ENCODE measurements at regions not wholly inside any gene's neighbourhood (a gene's known extent, or its start where the extent isn't known, plus 50 kb on each side); places are given as distances from the start of the nearest gene placed in this dataset.
"Not testable (repeated sequence)": the region's sequence is repeated elsewhere in the genome, so short reads cannot be mapped to it uniquely, and the experiment has no call there.

GRCh38 chr4:177191991-177192390 lies 117.7 kb upstream of the NEIL3 start:
- BruUV-seq (replicated peaks), result no TSS peak
- H3K36me3 ChIP-seq (ENCODE audit: control insufficient read depth, insufficient read depth, low read length), result no peaks in the 10 kb centered on the region
- POLR2A ChIA-PET, result no interaction called here
- no peaks in the 10 kb centered on the region for H3K36me3 Mint-ChIP-seq (ENCODE audit: insufficient read depth, unreplicated experiment)
- no peaks in the 10 kb centered on the region; the same call in 1 of the 2 replicates for H3K9me3 ChIP-seq
- CTCF ChIA-PET, result no interaction called here
- no peaks in the 10 kb centered on the region for H3K27me3 ChIP-seq (replicated peaks; ENCODE audit: control insufficient read depth, insufficient read depth, low read length)
- no peak overlapping the region for H3K27ac Mint-ChIP-seq (ENCODE audit: unreplicated experiment)
- no peak overlapping the region for H3K4me3 Mint-ChIP-seq (ENCODE audit: unreplicated experiment)
- intact Hi-C loops (cut with micrococcal nuclease; ENCODE audit: unreplicated experiment), result no loop called here
- H3K9me3 Mint-ChIP-seq (ENCODE audit: unreplicated experiment), result peaks cover 5% of the 10 kb centered on the region
- H3K4me1 ChIP-seq, result no peaks in the 10 kb centered on the region
- no peak for DNase-seq
- H3K4me3 ChIP-seq (ENCODE audit: low read depth, low read length), result no peak overlapping the region
- no peaks in the 10 kb centered on the region for H3K27me3 Mint-ChIP-seq (ENCODE audit: insufficient read depth, unreplicated experiment)
- TF ChIP-seq, protein P1, sequence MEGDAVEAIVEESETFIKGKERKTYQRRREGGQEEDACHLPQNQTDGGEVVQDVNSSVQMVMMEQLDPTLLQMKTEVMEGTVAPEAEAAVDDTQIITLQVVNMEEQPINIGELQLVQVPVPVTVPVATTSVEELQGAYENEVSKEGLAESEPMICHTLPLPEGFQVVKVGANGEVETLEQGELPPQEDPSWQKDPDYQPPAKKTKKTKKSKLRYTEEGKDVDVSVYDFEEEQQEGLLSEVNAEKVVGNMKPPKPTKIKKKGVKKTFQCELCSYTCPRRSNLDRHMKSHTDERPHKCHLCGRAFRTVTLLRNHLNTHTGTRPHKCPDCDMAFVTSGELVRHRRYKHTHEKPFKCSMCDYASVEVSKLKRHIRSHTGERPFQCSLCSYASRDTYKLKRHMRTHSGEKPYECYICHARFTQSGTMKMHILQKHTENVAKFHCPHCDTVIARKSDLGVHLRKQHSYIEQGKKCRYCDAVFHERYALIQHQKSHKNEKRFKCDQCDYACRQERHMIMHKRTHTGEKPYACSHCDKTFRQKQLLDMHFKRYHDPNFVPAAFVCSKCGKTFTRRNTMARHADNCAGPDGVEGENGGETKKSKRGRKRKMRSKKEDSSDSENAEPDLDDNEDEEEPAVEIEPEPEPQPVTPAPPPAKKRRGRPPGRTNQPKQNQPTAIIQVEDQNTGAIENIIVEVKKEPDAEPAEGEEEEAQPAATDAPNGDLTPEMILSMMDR (IDR thresholded peaks at IDR 0.05; ENCODE audit: insufficient read depth in 1 of 2, low read depth in 1 of 2, low read length in 1 of 2, severe bottlenecking in 1 of 2, unreplicated experiment in 1 of 2), result no peak
- H3K4me1 Mint-ChIP-seq (ENCODE audit: low read depth, unreplicated experiment), result no peaks in the 10 kb centered on the region

GRCh38 chr4:177193024-177193715 lies 116.5 kb upstream of the NEIL3 start:
- H3K4me3 Mint-ChIP-seq (ENCODE audit: unreplicated experiment); CTCF ChIA-PET; H3K4me1 Mint-ChIP-seq (ENCODE audit: low read depth, unreplicated experiment); POLR2A ChIA-PET; H3K27me3 Mint-ChIP-seq (ENCODE audit: insufficient read depth, unreplicated experiment); H3K36me3 ChIP-seq (ENCODE audit: control insufficient read depth, insufficient read depth, low read length); H3K36me3 Mint-ChIP-seq (ENCODE audit: insufficient read depth, unreplicated experiment); intact Hi-C loops (cut with micrococcal nuclease; ENCODE audit: unreplicated experiment); H3K9me3 ChIP-seq; H3K27me3 ChIP-seq (replicated peaks; ENCODE audit: control insufficient read depth, insufficient read depth, low read length); H3K4me1 ChIP-seq; BruUV-seq (replicated peaks); H3K27ac Mint-ChIP-seq (ENCODE audit: unreplicated experiment); H3K4me3 ChIP-seq (ENCODE audit: low read depth, low read length); DNase-seq: not testable (repeated sequence)
- H3K9me3 Mint-ChIP-seq (ENCODE audit: unreplicated experiment), result peaks cover 17% of the 10 kb centered on the region

GRCh38 chr4:177194906-177195305 lies 114.8 kb upstream of the NEIL3 start:
- BruUV-seq (replicated peaks), result no TSS peak
- H3K36me3 Mint-ChIP-seq (ENCODE audit: insufficient read depth, unreplicated experiment), result no peaks in the 10 kb centered on the region
- intact Hi-C loops (cut with micrococcal nuclease; ENCODE audit: unreplicated experiment), result no loop called here
- no peaks in the 10 kb centered on the region for H3K4me1 ChIP-seq
- no peaks in the 10 kb centered on the region for H3K4me1 Mint-ChIP-seq (ENCODE audit: low read depth, unreplicated experiment)
- no peak overlapping the region for H3K4me3 Mint-ChIP-seq (ENCODE audit: unreplicated experiment)
- no peaks in the 10 kb centered on the region for H3K27me3 Mint-ChIP-seq (ENCODE audit: insufficient read depth, unreplicated experiment)
- POLR2A ChIA-PET, result no interaction called here
- H3K9me3 Mint-ChIP-seq (ENCODE audit: unreplicated experiment), result peaks cover 18% of the 10 kb centered on the region
- H3K36me3 ChIP-seq (ENCODE audit: control insufficient read depth, insufficient read depth, low read length), result no peaks in the 10 kb centered on the region
- DNase-seq, result no peak
- no peaks in the 10 kb centered on the region for H3K27me3 ChIP-seq (replicated peaks; ENCODE audit: control insufficient read depth, insufficient read depth, low read length)
- no peak overlapping the region for H3K4me3 ChIP-seq (ENCODE audit: low read depth, low read length)
- TF ChIP-seq, protein P1 (IDR thresholded peaks at IDR 0.05; ENCODE audit: insufficient read depth in 1 of 2, low read depth in 1 of 2, low read length in 1 of 2, severe bottlenecking in 1 of 2, unreplicated experiment in 1 of 2), result no peak
- no peak overlapping the region for H3K27ac Mint-ChIP-seq (ENCODE audit: unreplicated experiment)
- CTCF ChIA-PET, result no interaction called here
- no peaks in the 10 kb centered on the region; the same call in 1 of the 2 replicates for H3K9me3 ChIP-seq
